PFSK-1 (cell line): ENCODE measurements at regions not wholly inside any gene's neighbourhood (a gene's known extent, or its start where the extent isn't known, plus 50 kb on each side); places are given as distances from the start of the nearest gene placed in this dataset.

Experiments
- FOXP2 ChIP-seq: optimal IDR thresholded peaks from 2 replicates; pipeline ENCODE3; 2011; ENCODE audit warnings: borderline replicate concordance, control low read depth, inconsistent platforms; ENCODE audit not compliant: insufficient read depth; ENCODE audit errors: extremely low read length, extremely low read depth
- POLR2AphosphoS5 ChIP-seq: IDR thresholded peaks from 2 replicates; pipeline ENCODE4 v1.6.1; 2012; ENCODE audit warnings: low read depth, mild to moderate bottlenecking, control low read depth, low read length, moderate library complexity
- REST ChIP-seq, 2 experiments: IDR thresholded peaks; 2 replicates each; pipeline versions ENCODE4 v1.6.1 to v1.8.0; 2011 to 2012; ENCODE audit warnings: low read depth in 2 of 2, low read length in 2 of 2, control low read depth in 1 of 2, inconsistent platforms in 1 of 2, mild to moderate bottlenecking in 1 of 2, moderate library complexity in 1 of 2; ENCODE audit not compliant: insufficient read depth in 1 of 2
- SIN3A ChIP-seq: IDR thresholded peaks from 2 replicates; pipeline ENCODE4 v1.6.1; 2012; ENCODE audit warnings: mild to moderate bottlenecking, low read length, moderate library complexity, borderline replicate concordance; ENCODE audit not compliant: insufficient read depth
- TAF1 ChIP-seq: IDR thresholded peaks from 2 replicates; pipeline ENCODE4 v1.6.1; 2012; ENCODE audit warnings: low read length, control low read depth, borderline replicate concordance; ENCODE audit not compliant: insufficient read depth

- TF ChIP-seq SIN3A (no peak), POLR2AphosphoS5 (no peak), REST (IDR thresholded peaks at IDR 0.05; ENCODE audit: insufficient read depth in 1 of 2, low read depth in 2 of 2, low read length in 2 of 2) (no peak), TAF1 (no peak), FOXP2 (no peak)
Measured at GRCh38 chr22:48140261-48140813, 1377.9 kb downstream of the TBC1D22A start.

DNA sequence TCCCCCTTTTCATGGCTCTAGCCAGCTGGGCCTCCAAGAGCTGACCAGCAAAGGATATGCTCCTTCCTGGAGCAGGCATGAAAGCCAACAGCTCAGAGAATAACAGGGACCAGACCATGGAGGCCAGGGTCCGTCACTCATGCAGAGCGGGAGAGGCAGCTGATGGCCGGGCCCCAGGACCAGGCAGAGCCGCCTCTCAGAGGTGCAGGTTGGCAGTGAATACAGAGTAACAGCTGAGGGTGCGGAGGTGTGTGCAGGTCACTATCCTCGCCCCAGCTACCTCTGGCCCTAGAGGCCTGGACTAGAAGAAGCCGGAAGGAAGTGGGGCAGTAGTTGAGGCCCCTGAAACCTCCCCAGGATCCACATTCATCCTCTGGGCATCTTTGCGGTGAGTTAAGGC is 1377.3 kb downstream of the TBC1D22A start:
- no peak for TF ChIP-seq SIN3A
- TF ChIP-seq TAF1 = no peak
- no peak for TF ChIP-seq REST (IDR thresholded peaks at IDR 0.05; ENCODE audit: insufficient read depth in 1 of 2, low read depth in 2 of 2, low read length in 2 of 2)
- TF ChIP-seq FOXP2 = no peak
- no peak for TF ChIP-seq POLR2AphosphoS5

- TF ChIP-seq TAF1 (no peak), POLR2AphosphoS5 (no peak), REST (IDR thresholded peaks at IDR 0.05; ENCODE audit: insufficient read depth in 1 of 2, low read depth in 2 of 2, low read length in 2 of 2) (no peak), FOXP2 (no peak), SIN3A (no peak)
Measured at GRCh38 chr22:48138855-48139254, 1376.4 kb downstream of the TBC1D22A start.

GRCh38 chr22:48138427-48138826 is 1376.0 kb downstream of the TBC1D22A start:
- TF ChIP-seq SIN3A (no peak), POLR2AphosphoS5 (no peak), TAF1 (no peak), REST (IDR thresholded peaks at IDR 0.05; ENCODE audit: insufficient read depth in 1 of 2, low read depth in 2 of 2, low read length in 2 of 2) (no peak), FOXP2 (no peak)

DNA sequence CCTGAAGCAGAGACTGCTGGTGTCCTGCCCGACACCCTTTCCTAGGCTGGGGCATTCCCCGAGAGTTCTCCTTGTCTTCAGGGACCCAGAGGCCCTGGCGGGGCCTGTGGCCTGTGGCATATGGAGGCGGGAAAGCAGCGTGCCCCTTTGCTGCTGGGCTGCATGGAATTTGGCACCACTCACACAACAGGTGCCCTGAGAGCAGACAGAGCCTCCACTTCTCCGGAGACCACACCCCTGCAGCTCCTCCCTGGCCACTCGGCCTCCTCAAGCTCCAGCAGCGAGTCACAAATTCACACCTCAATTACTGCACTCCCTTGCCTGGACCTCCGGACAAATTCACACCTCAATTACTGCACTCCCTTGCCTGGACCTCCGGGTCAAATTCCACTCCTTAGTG is 1375.2 kb downstream of the TBC1D22A start:
- TF ChIP-seq FOXP2 (no peak), POLR2AphosphoS5 (no peak)
